Keratinocyte (primary cell): ENCODE measurements at regions not wholly inside any gene's neighbourhood (a gene's known extent, or its start where the extent isn't known, plus 50 kb on each side); places are given as distances from the start of the nearest gene placed in this dataset.

ENCODE experiments used
- DNase-seq: peaks from one replicate; pipeline ENCODE4 v3.0.0-alpha.2; 2011; ENCODE audit warnings: low read depth, missing footprints, low spot score
- FAIRE-seq: peaks from 2 replicates; lab custom pipeline; 2011; peaks lifted over from hg19 to GRCh38; lab: Jason Lieb, UNC
- H2AFZ ChIP-seq: 2 replicates; pipeline ENCODE4 v1.6.0; 2012; ENCODE audit warnings: low read length, control low read depth, inconsistent platforms; ENCODE audit not compliant: control insufficient read depth
- H3K27ac ChIP-seq: 2 replicates; pipeline ENCODE4 v1.5.1; 2011; ENCODE audit warnings: low read length; ENCODE audit not compliant: control insufficient read depth, insufficient read depth
- H3K27me3 ChIP-seq: 3 replicates; pipeline ENCODE4 v1.6.0; 2011; ENCODE audit warnings: low read length; ENCODE audit not compliant: control insufficient read depth, insufficient read depth; ENCODE audit errors: extremely low read depth
- H3K36me3 ChIP-seq, 2 experiments: 2 replicates in 1 of 2; 3 replicates in 1 of 2; pipeline ENCODE4 v1.5.1; 2011; ENCODE audit warnings: low read length in 2 of 2, mild to moderate bottlenecking in 1 of 2; ENCODE audit not compliant: control insufficient read depth in 2 of 2, insufficient read depth in 2 of 2; ENCODE audit errors: extremely low read depth in 1 of 2
- H3K4me1 ChIP-seq: 3 replicates; pipeline ENCODE4 v1.5.1; 2011; ENCODE audit warnings: low read length; ENCODE audit not compliant: control insufficient read depth, insufficient read depth; ENCODE audit errors: extremely low read depth
- H3K4me2 ChIP-seq: 3 replicates; pipeline ENCODE4 v1.6.0; 2011; ENCODE audit warnings: low read depth, low read length; ENCODE audit not compliant: control insufficient read depth, insufficient read depth; ENCODE audit errors: extremely low read depth
- H3K4me3 ChIP-seq, 3 experiments: fragments of 200-600 bp in 1 of 3; sonication (generic) in 1 of 3; 2 replicates in 2 of 3; 3 replicates in 1 of 3; pipeline ENCODE4 v1.5.1; 2011 to 2016; ENCODE audit warnings: low read length in 3 of 3, mild to moderate bottlenecking in 3 of 3, control low read depth in 2 of 3, inconsistent platforms in 1 of 3, low read depth in 1 of 3, mixed read lengths in 1 of 3, mixed run types in 1 of 3, moderate library complexity in 1 of 3; ENCODE audit not compliant: control insufficient read depth in 2 of 3, insufficient read depth in 2 of 3; ENCODE audit errors: extremely low read depth in 1 of 3
- H3K79me2 ChIP-seq: 2 replicates; pipeline ENCODE4 v1.6.0; 2012; ENCODE audit warnings: low read length; ENCODE audit not compliant: control insufficient read depth, insufficient read depth
- H3K9ac ChIP-seq: 3 replicates; pipeline ENCODE4 v1.6.0; 2011; ENCODE audit warnings: low read length; ENCODE audit not compliant: control insufficient read depth, insufficient read depth; ENCODE audit errors: extremely low read depth
- H3K9me1 ChIP-seq: 3 replicates; pipeline ENCODE4 v1.6.0; 2011; ENCODE audit warnings: low read length; ENCODE audit not compliant: control insufficient read depth, insufficient read depth; ENCODE audit errors: extremely low read depth
- H3K9me3 ChIP-seq: 2 replicates; pipeline ENCODE4 v1.5.1; 2012; ENCODE audit warnings: low read depth, low read length; ENCODE audit not compliant: control insufficient read depth
- H4K20me1 ChIP-seq: 3 replicates; pipeline ENCODE4 v1.6.0; 2011; ENCODE audit warnings: low read length; ENCODE audit not compliant: control insufficient read depth, insufficient read depth; ENCODE audit errors: extremely low read depth
- CTCF ChIP-seq, 3 experiments: IDR thresholded peaks in 1 of 3; conservative IDR thresholded peaks in 1 of 3; optimal IDR thresholded peaks in 1 of 3; 2 replicates in 2 of 3; 3 replicates in 1 of 3; pipeline versions ENCODE3 to v1.5.1; 2011; ENCODE audit warnings: low read length in 3 of 3, mild to moderate bottlenecking in 3 of 3, moderate library complexity in 2 of 3, control low read depth in 1 of 3, inconsistent platforms in 1 of 3; ENCODE audit not compliant: insufficient read depth in 2 of 3; ENCODE audit errors: extremely low read depth in 1 of 3
- EZH2 ChIP-seq: IDR thresholded peaks from one replicate; pipeline ENCODE4 v1.6.1; 2012; ENCODE audit warnings: inconsistent platforms, mild to moderate bottlenecking, low read length, moderate library complexity
- dilution Hi-C: fragments of 300-500 bp; cut with MboI; formaldehyde crosslinking; loops from one replicate; pipeline ENCODE4 v1.7.0; 2020; ENCODE audit warnings: low sequenced_read_pairs; ENCODE audit not compliant: extremely low pct_ligation_motif_present

GRCh38 chr3:178002113-178002512 is 534.1 kb upstream of the KCNMB2 start:
- Histone ChIP-seq H3K27me3 (no peaks in the 10 kb centered on the region), H3K9me3 (no peaks in the 10 kb centered on the region), H3K36me3 (no peaks in the 10 kb centered on the region), H3K79me2 (no peaks in the 10 kb centered on the region), H3K4me1 (no peaks in the 10 kb centered on the region), H3K27ac (no peak overlapping the region), H3K9ac (no peak overlapping the region), H4K20me1 (no peaks in the 10 kb centered on the region), H3K9me1 (no peaks in the 10 kb centered on the region), H3K4me3 (no peak overlapping the region), H2AFZ (no peak overlapping the region), H3K4me2 (no peak overlapping the region)
- dilution Hi-C loops: no loop called here
- TF ChIP-seq EZH2 (no peak), CTCF (optimal IDR thresholded peaks at IDR 0.05 in 1 of 3, IDR thresholded peaks at IDR 0.05 in 1 of 3, conservative IDR thresholded peaks at IDR 0.05 in 1 of 3; ENCODE audit: extremely low read depth in 1 of 3, insufficient read depth in 2 of 3, low read length in 3 of 3) (no peak)
- FAIRE-seq: no peak
- no peak for DNase-seq

GRCh38 chr3:178003756-178004155 is 532.5 kb upstream of the KCNMB2 start:
- Histone ChIP-seq H3K27me3 (no peaks in the 10 kb centered on the region), H3K9me1 (no peaks in the 10 kb centered on the region), H3K9ac (no peak overlapping the region), H3K27ac (no peak overlapping the region), H3K4me1 (no peaks in the 10 kb centered on the region), H3K4me2 (no peak overlapping the region), H3K4me3 (no peak overlapping the region), H4K20me1 (no peaks in the 10 kb centered on the region), H3K36me3 (no peaks in the 10 kb centered on the region), H3K9me3 (no peaks in the 10 kb centered on the region), H2AFZ (no peak overlapping the region), H3K79me2 (no peaks in the 10 kb centered on the region)
- TF ChIP-seq CTCF (optimal IDR thresholded peaks at IDR 0.05 in 1 of 3, IDR thresholded peaks at IDR 0.05 in 1 of 3, conservative IDR thresholded peaks at IDR 0.05 in 1 of 3; ENCODE audit: extremely low read depth in 1 of 3, insufficient read depth in 2 of 3, low read length in 3 of 3): no peak
- no peak for TF ChIP-seq EZH2
- DNase-seq (no peak), FAIRE-seq (no peak)
- dilution Hi-C loops: no loop called here
